NCI-H345 (cell line): ENCODE measurements at regions not wholly inside any gene's neighbourhood (a gene's known extent, or its start where the extent isn't known, plus 50 kb on each side); places are given as distances from the start of the nearest gene placed in this dataset.
A peak's percentile ranks its signal among the peaks of the same experiment; 100 is the strongest.

Experiments
- DNase-seq: peaks from one replicate; lab custom pipeline; 2025; lab: John Stamatoyannopoulos, UW

DNA sequence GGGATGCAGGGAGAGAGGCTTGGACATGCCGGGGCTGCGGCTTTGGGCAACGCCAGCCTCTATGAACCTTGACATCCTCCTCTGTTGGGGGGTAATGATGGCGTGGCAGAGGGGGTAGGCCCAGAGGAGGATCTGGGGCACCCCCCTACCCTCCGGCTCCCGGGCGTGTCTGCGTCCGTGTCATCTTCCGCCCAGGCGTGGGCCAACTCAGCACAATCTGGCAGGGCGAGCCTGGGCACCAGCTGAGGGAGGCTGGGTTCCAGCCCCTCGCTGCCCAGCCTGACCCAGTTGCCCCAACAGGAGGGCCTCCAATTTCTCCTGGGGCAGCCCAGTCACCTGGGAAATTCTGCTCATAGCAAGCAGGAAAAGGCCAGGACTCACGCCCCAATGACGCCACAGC, 62.9 kb upstream of the IL17B start:
- no peak for DNase-seq

DNA sequence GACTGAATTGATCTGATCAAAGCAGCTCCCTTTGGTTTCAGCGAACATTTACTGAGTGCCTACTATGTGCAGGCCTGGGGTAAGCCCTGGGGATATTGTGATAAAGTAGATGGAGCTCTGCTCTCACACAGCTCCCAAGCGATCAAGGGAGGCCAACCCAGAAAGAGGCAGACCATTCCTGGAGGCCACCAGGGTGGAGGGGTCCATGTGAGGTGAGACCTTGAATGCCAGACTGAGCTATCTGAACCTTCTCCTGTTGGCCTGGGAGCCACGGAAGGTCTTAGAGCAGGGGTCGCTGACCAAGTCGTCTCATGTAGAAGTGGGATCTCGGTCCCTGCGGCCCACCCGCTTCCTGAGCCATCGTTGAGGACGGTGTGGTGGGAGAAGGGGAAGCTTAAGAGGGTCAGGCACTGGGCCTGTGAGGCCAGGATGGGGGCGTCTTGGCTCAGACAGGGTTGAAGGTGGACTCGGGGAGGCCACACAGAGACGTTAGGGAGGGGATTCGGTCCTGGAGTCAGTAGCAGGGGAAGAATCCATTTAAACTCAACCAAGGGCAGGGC, 62.2 kb upstream of the IL17B start:
- no peak for DNase-seq

DNA sequence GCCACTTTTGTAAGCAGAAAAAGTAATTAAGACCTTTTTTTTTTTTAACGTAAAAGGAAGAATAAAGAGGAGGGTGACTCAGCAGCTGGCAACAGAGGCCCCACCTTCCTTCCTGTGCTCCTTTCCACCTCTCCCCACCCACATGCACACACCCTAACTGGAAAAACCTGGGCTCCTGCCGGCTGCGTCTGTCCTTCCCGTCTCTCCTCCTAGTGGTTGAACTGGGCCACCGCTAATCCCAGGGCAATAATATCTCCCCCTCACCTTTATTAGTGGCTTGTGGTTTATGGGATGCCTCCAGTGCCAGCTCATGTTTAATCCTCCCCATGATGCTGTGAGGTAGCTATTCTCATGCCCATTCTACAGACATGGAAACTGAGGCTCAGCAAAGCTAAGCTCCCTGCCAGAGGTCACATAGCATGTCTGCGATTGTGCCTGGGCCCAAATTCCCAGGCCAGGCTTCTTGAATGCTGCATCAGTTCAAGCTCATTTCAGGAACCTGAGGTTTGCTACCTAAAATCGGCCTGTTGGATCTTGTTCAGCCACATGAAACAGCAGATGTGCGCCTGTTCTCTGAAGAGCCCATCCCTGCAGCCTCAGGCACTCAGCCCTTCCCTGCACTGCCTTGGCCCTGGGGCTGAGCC, 60.9 kb upstream of the IL17B start:
- DNase-seq: no peak

DNA sequence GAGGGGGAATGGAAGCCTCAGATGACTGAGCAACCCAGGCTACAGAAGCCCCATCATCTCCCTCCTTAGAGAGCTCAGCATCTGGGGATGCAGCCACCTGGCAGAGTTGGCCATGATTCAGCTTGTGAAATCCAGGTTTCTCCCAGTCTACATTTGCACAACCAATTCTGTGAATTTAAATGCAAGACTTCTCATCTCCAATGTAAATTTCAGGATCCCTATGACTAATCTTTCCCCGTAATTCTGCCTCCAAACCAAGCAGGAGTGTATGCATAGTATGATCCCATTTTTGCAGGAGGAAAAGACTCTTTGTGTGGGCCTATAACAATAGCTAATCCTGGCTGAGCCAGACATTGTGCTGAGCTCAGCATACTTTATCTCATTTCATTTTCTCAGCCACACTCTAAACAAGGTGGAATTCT, 59.6 kb upstream of the IL17B start:
- no peak for DNase-seq

DNA sequence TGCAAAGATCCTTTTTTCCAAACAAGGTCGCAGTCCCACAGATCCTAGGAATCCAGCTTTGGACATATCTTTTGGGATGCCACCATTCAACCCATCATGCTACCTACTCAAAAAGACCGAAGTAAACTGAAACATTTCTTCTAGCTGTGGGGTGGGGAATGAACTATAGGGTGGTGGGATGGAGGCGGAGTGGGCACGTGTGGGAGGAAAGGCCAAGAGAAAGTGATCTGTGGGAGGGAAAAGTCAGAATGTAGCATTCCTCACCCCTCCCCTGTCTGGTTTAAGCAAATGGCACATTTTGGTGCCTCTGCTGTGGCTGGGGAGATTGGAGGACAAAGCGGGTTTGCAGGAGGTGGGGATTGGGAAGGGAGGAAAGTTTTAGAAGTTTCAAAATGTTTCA, 59.2 kb upstream of the IL17B start:
- no peak for DNase-seq

DNA sequence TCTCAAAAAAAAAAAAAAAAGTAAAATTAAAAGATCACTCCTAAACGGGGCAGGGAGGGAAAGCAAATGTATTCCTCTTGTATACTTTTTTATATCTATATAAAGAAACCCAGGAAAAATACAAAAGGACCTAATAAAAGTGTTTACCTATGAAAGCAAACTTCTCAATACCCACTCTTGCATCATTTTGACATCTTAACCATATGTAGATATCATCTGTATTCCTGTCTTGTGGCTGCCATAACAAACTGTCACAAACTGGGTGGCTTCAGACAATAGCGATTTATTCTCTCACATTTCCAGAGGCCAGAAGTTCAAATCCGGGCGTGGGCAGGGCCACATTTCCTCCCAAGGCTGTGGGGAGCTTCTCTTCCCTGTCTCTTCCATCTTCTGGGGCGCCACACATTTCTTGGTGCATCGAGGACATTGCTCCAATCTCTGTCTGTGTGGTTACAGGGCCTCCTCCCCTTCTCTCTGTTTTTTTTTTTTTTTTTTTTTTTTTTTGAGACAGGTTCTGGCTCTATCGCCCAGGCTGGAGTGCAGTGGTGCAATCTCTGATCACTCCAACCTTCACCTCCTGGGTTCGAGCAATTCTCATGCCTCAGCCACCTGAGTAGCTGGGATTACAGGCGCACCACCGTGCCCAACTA, 58.4 kb upstream of the IL17B start:
- DNase-seq: no peak

DNA sequence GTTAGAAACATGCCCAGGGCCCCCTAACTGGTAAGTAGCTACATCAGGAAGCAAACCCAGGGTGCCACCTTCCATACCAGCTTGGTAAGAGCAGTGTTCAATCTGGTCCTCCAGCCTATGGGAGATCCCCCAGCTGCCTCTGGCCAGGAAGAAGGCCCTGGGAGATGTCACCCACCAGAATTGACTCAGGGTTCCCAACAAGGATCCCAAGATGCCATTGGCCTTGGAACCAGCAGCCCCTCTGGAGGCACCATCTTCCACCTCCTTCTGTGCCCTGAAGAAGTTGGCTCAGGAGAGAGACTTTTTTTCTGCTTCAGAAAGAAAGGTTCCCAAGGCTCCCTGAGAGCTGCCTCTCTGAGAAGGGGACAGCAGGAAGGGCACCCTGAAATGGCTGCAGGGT, 56.6 kb upstream of the IL17B start:
- no peak for DNase-seq

DNA sequence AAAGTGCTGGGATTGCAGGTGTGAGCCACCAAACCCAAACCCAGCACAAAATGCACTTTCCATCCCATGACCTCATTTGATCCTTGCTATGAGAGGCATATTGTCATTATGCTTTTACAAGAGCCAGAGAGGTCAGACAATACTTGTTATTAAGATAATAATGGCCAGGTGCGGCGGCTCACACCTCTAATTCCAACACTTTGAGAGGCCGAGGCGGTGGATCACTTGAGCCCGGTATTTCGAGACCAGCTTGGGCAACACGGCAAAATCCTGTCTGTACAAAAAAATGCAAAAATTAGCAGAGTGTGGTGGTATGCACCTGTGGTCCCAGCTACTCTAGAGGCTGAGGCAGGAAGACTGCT, 55.9 kb upstream of the IL17B start:
- DNase-seq: no peak

DNA sequence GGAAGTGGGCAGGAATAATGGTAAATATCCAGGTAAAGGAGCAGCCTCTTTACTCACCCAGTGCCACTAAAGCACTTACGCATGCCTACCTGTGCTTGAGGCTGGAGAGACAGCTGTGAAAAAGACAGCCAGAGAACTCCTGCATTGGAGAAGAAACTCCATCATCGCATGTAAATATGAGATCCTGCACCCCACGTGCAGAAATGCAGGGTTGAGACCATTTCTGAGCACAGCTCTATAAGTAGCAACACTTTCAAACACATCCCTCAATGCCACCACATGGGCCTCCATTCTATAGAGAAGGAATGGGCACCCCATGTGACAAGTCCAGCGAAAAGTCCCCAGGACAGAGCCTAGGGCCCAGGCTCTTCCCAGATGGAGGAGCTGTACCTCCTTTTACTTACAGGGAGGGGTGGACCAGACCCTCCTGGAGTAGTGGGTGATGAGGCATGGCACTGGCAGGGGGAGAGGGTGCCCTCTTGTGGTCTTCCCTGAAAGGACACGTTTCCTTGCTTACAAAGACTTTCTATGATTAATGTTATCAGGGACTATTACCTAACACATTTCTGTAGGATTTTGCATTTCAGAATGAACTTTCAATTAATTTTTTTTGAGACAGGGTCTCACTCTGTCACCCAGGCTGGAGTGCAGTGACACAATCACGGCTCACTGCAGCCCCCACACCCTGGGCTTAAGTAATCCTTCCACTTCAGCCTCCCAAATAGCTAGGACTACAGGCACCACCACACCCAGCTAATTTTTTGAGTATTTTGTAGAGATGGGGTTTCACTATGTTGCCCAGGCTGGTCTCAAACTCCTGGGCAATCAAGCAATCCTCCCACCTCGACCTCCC, 55.3 kb upstream of the IL17B start:
- peak; percentile 54 for DNase-seq

DNA sequence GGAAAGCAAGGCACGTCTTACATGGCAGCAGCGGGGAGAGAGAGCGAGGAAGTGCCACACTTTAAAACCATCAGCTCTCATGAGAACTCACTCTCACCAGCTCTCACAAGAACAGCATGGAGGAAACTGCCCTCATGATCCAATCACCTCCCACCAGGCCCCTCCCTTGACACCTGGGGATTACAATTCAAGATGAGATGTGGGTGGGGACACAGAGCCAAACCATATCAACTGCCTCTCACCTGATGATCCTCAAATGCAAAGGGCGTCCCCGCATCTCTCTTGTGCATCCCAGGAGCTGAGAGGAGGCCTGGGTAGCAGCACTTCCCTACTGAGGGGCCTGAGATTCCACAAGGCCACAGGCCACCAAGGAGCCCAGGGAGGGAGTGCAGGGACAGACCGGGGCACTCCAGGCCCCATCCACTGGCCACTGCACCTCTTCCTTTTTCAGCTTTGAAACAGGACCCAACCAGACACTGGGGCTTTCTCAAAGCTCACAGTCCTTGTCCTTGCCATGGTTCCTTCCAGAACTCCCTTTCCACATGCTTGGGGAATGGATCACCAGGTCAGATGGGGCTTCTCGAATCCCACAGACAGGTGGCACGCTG, 54.5 kb upstream of the IL17B start:
- no peak for DNase-seq

DNA sequence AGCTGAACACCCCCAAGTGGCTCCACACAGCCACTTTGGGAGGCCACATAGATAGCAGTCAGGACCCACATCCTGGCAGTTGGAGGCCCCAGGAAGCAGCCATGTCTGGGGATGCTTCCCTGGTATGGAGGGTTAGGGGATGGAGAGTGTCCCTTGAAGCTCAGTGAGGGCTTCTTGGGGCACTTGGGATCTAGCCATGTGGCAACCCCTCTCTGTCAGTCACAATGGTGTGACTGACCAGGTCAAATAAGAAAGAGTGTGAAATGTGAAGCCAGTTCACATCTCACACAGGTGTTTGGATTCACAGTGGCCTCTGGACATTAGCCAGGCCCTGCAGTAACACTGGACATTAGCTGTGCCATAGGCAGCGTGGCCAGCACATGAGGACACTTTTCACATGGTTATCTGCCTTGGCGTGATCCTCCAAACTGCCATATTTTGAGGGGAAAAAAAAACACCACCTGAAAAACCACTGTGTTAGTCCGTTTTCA, 53.9 kb upstream of the IL17B start:
- no peak for DNase-seq

DNA sequence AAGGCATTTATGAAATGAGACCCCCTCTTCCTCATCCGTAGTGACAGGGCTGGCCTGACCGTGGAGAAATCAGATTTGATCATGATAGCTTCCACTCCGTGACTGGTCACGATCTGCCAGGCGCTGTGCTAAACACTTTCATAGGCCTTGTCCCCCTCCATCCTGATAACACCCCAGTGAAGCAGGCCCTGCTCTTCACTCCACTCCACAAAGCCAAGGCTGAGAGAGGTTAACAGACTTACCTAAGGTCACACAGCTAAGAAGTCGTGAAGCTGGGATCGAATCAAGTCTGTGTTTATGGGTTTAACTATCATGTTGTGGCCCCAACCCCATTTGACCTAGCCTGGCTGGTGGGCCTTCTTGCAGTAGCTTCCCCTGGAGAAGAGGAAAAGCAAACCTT, 53.3 kb upstream of the IL17B start:
- DNase-seq: no peak

DNA sequence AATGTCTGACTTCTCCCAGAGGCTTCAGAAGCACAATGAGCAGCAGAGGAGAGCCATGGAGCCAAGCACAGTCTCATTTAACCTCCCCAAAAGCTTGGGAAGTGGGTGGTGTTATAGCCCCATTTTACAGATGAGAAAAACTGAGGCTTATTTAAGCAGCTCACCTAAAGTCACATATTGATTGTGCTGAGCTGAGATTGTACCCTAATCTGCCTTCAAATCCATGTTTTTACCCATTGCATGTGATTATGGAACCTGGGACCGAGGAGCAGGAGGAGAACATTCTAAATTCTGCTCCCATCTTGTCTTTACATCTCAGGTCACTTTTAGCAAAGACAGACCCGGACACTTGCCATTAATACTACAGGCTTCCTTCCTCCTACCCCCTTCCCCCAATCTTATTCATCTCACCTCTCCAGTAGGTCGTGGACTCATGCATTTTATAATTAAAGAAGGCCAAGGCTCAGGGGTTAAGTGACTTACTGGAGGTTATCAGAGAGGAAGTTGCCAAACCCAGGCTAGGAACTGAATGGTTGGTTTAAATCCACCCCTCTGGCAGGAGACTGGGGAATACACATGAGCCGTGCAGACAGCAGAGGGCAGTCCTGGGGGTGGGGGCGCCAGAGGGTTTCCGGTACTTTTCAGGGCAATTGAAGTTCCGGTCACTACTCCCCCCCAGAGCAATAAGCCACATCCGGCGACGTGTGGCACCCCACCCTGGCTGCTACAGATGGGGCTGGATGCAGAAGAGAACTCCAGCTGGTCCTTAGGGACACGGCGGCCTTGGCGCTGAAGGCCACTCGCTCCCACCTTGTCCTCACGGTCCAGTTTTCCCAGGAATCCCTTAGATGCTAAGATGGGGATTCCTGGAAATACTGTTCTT, 51.0 kb upstream of the IL17B start:
- no peak for DNase-seq
